Activated T-cell treated with anti-CD3 and anti-CD28 coated beads, Interleukin-2, amount 50 U/mL, for 48 hours (primary cell): ENCODE measurements at regions not wholly inside any gene's neighbourhood (a gene's known extent, or its start where the extent isn't known, plus 50 kb on each side); places are given as distances from the start of the nearest gene placed in this dataset.

ENCODE experiments used
- DNase-seq, 2 experiments: peaks; one replicate each; pipeline ENCODE4 v3.0.0-alpha.2; 2020

GRCh38 chr1:221832151-221832550 lies 90.3 kb upstream of the DUSP10 start:
- DNase-seq = no peak

GRCh38 chr1:221829327-221830015 lies 87.6 kb upstream of the DUSP10 start:
- peak; percentile 66 to 73 for DNase-seq

DNA sequence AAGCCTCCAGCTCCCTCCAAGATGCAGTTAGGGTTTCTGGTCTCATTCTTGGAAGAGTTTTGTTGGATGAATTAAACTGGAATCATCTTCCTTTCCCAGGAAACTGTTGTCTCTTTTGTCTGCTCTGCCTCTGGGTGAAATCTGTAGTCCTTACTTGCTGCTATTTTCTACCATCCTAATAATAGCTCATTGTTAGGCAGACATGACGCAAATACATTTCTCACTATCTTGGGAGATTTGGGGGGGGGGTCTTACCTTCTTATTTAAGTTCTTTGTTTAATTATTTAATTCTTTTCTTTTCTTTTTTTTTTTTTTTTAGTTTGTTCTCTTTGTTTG lies 85.4 kb upstream of the DUSP10 start:
- no peak for DNase-seq

GRCh38 chr1:221824909-221825308 lies 83.0 kb upstream of the DUSP10 start:
- DNase-seq = no peak

- no peak for DNase-seq
Measured at GRCh38 chr1:221824025-221824424, 82.1 kb upstream of the DUSP10 start.

GRCh38 chr1:221823561-221823960 lies 81.7 kb upstream of the DUSP10 start:
- no peak for DNase-seq

GRCh38 chr1:221823149-221823548 lies 81.3 kb upstream of the DUSP10 start:
- DNase-seq = no peak

GRCh38 chr1:221822591-221822990 lies 80.7 kb upstream of the DUSP10 start:
- no peak for DNase-seq

- DNase-seq = no peak
Measured at GRCh38 chr1:221816899-221817298, 75.0 kb upstream of the DUSP10 start.

DNA sequence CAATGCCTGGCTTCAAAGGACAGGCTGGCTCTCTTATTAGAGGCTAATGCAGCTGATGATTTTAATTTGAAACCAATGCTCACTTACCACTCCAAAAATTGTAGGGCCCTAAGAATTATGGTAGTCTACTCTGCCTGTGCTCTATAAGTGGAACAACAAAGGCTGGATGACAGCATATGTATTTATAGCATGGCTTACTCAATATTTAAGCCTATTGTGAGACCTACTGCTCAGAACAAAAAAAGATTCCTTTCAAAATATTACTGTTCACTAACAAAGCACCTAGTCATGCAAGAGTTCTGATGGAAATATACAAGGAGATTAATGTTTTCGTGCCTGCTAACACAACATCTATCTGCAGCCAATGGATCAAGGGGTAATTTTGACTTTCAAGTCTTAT lies 73.8 kb upstream of the DUSP10 start:
- DNase-seq = no peak

- DNase-seq = no peak
Measured at GRCh38 chr1:221813887-221814286, 72.0 kb upstream of the DUSP10 start.

GRCh38 chr1:221812905-221813597 lies 71.2 kb upstream of the DUSP10 start:
- no peak for DNase-seq

- no peak for DNase-seq
Measured at GRCh38 chr1:221812088-221812752, 70.3 kb upstream of the DUSP10 start.

DNA sequence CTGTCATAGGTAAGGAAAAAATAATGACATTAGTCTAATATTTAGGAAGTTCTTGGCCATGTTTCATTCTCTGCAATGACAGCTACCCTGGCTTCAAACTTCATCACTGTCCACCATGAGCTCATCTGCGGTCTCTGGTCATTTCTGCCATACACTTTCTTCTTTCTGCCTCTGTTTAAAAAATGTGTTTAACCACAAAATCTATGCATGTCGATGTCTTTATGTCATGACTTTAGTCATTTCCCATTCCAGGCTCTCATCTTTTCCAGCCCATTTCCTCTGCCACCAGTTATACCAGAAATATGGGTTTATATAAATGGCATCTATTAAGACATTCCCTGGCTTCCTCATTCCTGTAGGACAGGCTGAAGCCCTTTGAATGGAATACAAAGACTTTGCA lies 68.5 kb upstream of the DUSP10 start:
- no peak for DNase-seq

GRCh38 chr1:221809091-221810029 lies 67.5 kb upstream of the DUSP10 start:
- no peak for DNase-seq

GRCh38 chr1:221806984-221807383 lies 65.1 kb upstream of the DUSP10 start:
- DNase-seq = no peak

- no peak for DNase-seq
Measured at GRCh38 chr1:221806236-221806635, 64.3 kb upstream of the DUSP10 start.

- DNase-seq = no peak
Measured at GRCh38 chr1:221805121-221805520, 63.2 kb upstream of the DUSP10 start.

- no peak for DNase-seq
Measured at GRCh38 chr1:221804303-221804702, 62.4 kb upstream of the DUSP10 start.

DNA sequence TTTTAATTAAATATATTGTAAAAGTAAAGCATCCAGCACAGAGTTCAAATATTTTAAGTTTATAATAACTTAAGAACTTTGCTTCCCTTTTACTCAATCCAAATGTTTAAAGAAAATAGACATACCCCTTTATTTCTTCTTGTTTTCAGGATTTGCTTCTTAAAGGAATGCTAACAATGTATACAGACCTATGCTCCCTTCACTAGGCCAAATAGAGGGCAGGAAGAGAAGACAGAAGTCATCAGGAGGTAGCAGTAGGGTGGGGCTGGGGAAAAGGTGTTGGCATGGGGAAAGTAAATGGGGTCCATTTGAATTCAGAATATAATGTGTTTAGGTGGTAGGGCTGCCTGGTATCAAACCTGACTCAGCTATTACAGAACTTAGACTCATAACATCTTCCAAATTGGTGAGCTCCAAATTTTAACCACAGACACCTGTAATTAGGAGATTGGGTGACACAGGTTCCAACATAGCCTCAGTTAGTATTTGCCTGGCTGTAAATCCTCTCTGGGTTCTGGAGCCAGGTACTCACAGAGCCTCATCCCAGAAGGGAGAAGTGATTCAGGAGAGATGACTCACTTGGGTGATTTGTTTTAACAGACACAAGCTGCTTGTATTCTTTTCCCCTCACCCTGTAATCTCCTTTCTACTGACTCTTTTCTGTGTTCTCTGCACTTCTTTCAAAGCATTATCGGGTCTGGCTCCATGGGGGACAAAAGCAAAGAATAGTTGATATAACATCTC lies 60.1 kb upstream of the DUSP10 start:
- no peak for DNase-seq

DNA sequence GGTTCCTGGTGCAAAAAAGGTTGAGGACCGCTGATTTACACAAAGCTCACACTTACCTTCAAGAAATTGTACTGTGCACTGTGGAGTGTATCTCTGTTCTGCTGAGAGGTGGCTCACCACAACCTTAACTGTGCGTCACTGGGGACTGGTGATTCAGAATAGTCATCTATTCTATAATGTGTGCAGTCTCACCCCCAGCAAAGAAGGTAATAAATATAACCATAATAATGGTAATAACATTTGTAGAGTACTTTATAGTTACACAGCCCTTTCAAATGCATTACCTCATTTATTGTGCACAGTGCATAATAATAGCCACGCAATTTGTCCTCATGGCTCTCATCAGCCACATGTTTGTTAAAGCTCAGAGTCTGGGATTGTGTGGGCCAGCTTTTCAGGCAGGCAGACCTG lies 59.4 kb upstream of the DUSP10 start:
- no peak for DNase-seq

- DNase-seq = no peak
Measured at GRCh38 chr1:221800831-221801230, 58.9 kb upstream of the DUSP10 start.
